Osteoblast (primary cell): ENCODE measurements at regions not wholly inside any gene's neighbourhood (a gene's known extent, or its start where the extent isn't known, plus 50 kb on each side); places are given as distances from the start of the nearest gene placed in this dataset.

Source experiments
- DNase-seq: peaks from one replicate; pipeline ENCODE4 v3.0.0; 2011; ENCODE audit warnings: low spot score, mixed read lengths; ENCODE audit not compliant: insufficient read length; ENCODE audit errors: missing footprints
- H2AFZ ChIP-seq: 2 replicates; pipeline ENCODE4 v1.6.0; 2011; ENCODE audit warnings: mild to moderate bottlenecking, low read length
- H3K27ac ChIP-seq: 2 replicates; pipeline ENCODE4 v1.5.1; 2011; ENCODE audit warnings: mild to moderate bottlenecking, low read depth, low read length, moderate library complexity
- H3K27me3 ChIP-seq: 2 replicates; pipeline ENCODE4 v1.6.0; 2012; ENCODE audit warnings: mild to moderate bottlenecking, control low read depth, inconsistent platforms, low read length, moderate library complexity; ENCODE audit not compliant: insufficient read depth
- H3K36me3 ChIP-seq: 2 replicates; pipeline ENCODE4 v1.5.1; 2011; ENCODE audit warnings: mild to moderate bottlenecking, low read length, control low read depth, moderate library complexity; ENCODE audit not compliant: insufficient read depth
- H3K4me1 ChIP-seq: 2 replicates; pipeline ENCODE4 v1.5.1; 2011; ENCODE audit warnings: mild to moderate bottlenecking, low read length, control low read depth, moderate library complexity; ENCODE audit not compliant: insufficient read depth
- H3K4me2 ChIP-seq: 2 replicates; pipeline ENCODE4 v1.6.0; 2011; ENCODE audit warnings: mild to moderate bottlenecking, low read length; ENCODE audit not compliant: insufficient read depth
- H3K4me3 ChIP-seq: fragments of 200-600 bp; sonication (generic); 3 replicates; pipeline ENCODE4 v1.5.1; 2012; ENCODE audit warnings: mild to moderate bottlenecking, low read length, inconsistent platforms; ENCODE audit not compliant: insufficient read depth
- H3K79me2 ChIP-seq: 2 replicates; pipeline ENCODE4 v1.6.0; 2012; ENCODE audit warnings: mild to moderate bottlenecking, low read length, control low read depth, inconsistent platforms; ENCODE audit not compliant: insufficient read depth
- H3K9me3 ChIP-seq: 2 replicates; pipeline ENCODE4 v1.5.1; 2011; ENCODE audit warnings: low read depth, low read length, control low read depth
- H4K20me1 ChIP-seq: 2 replicates; pipeline ENCODE4 v1.6.0; 2012; ENCODE audit warnings: mild to moderate bottlenecking, low read length, control low read depth; ENCODE audit not compliant: insufficient read depth
- TF ChIP-seq, protein P1 (sequence below): IDR thresholded peaks from 2 replicates; pipeline ENCODE4 v1.5.1; 2011; ENCODE audit warnings: mild to moderate bottlenecking, low read depth, low read length, moderate library complexity; ENCODE audit errors: extremely low read depth

DNA sequence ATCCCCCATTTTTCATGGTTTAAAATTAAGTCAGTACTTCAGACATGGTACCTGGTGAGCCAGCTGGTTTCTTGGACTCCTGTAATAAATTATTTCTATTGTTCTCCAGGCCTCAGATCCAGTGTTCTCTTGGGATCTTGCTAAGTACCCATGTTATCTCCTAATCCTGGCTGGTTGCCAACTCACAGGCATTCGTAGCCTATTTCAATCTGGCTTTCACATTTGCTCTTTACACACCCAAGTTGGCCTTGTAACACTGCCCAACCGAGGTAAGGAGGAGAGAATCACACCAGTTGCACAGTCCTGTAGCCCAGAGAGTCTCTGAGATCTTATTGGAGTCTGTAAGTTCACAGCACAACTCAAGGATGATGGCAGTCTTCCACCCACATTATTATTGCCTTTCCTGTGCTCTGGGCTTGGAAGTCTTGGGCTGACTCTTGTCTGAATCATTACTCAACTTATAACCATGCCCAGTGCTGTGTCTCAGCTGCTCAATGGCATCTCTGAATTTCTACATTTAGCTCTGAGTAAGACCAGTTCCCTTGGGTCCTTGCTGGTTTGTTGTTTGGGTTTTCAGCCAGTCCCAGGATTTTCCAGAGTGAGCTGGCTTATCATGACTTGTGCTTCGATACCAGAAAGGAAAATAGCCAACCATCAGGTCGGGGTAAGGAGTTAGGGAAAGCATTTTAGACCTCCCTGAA lies 76.6 kb upstream of the KLF12 start:
- H3K9me3 ChIP-seq: no peaks in the 10 kb centered on the region
- H3K36me3 ChIP-seq: no peaks in the 10 kb centered on the region
- no peaks in the 10 kb centered on the region for H4K20me1 ChIP-seq
- H3K4me1 ChIP-seq: peaks cover 46% of the 10 kb centered on the region
- TF ChIP-seq, protein P1, sequence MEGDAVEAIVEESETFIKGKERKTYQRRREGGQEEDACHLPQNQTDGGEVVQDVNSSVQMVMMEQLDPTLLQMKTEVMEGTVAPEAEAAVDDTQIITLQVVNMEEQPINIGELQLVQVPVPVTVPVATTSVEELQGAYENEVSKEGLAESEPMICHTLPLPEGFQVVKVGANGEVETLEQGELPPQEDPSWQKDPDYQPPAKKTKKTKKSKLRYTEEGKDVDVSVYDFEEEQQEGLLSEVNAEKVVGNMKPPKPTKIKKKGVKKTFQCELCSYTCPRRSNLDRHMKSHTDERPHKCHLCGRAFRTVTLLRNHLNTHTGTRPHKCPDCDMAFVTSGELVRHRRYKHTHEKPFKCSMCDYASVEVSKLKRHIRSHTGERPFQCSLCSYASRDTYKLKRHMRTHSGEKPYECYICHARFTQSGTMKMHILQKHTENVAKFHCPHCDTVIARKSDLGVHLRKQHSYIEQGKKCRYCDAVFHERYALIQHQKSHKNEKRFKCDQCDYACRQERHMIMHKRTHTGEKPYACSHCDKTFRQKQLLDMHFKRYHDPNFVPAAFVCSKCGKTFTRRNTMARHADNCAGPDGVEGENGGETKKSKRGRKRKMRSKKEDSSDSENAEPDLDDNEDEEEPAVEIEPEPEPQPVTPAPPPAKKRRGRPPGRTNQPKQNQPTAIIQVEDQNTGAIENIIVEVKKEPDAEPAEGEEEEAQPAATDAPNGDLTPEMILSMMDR: no peak
- peak overlapping the region; percentile 100 for H3K27ac ChIP-seq
- H2AFZ ChIP-seq: peak overlapping the region; percentile 49
- peak overlapping the region; percentile 73 for H3K4me2 ChIP-seq
- H3K27me3 ChIP-seq: no peaks in the 10 kb centered on the region
- no peaks in the 10 kb centered on the region for H3K79me2 ChIP-seq
- H3K4me3 ChIP-seq: peak overlapping the region; percentile 12
- DNase-seq: peak; percentile 87

DNA sequence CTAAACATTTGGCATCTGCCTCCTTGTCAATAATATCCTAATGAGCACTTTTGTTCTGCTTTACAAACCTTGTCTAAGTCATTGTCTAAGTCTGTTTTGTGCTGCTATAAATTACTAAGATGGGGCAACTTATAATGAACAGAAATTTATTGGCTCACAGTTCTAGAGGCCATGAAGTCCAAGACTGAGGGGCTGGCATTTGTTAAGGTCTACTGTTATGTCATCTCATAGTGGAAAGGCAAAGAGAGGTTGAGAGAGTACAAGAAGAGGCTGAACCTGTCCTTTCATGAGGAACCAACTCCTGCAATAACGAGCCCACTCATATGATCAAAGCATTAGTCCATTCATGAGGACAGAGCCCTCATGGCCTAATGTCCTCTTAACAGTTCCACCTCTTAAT lies 72.7 kb upstream of the KLF12 start:
- Histone ChIP-seq H3K27ac (peak overlapping the region; percentile 100), H3K27me3 (no peaks in the 10 kb centered on the region), H3K4me3 (no peak overlapping the region), H3K4me1 (peaks cover 82% of the 10 kb centered on the region), H3K79me2 (no peaks in the 10 kb centered on the region), H3K9me3 (no peaks in the 10 kb centered on the region), H4K20me1 (no peaks in the 10 kb centered on the region), H2AFZ (no peak overlapping the region), H3K4me2 (peak overlapping the region; percentile 9), H3K36me3 (no peaks in the 10 kb centered on the region)
- no peak for DNase-seq
- TF ChIP-seq, protein P1: no peak

DNA sequence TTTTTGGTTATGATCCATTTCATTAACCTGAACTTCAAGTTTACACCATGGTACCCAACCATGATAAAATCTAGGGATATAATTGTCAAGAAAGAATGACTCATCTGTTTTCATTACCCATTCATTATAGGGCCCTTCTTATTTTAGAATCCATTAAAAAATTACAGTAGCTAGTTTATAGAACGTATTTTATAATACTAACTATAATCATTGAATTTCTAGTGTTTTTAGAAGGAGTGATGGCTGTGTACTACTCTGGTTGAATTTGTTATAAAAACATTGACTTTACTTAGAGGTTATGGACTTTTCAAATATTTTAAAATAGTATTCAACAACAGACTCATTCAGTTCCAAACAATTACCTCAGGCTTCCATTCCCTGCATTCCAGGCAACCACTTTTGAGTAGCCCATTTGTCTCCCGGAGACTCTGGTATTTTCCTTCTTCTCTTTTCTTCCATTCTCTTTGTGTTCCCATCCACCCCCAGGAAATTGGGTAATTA lies 71.9 kb upstream of the KLF12 start:
- H3K4me3 ChIP-seq: no peak overlapping the region
- H3K4me2 ChIP-seq: peak overlapping the region; percentile 64
- H3K9me3 ChIP-seq: no peaks in the 10 kb centered on the region
- no peaks in the 10 kb centered on the region for H4K20me1 ChIP-seq
- no peak for DNase-seq
- H3K27me3 ChIP-seq: no peaks in the 10 kb centered on the region
- no peaks in the 10 kb centered on the region for H3K79me2 ChIP-seq
- TF ChIP-seq, protein P1: no peak
- H3K27ac ChIP-seq: peak overlapping the region; percentile 100
- no peak overlapping the region for H2AFZ ChIP-seq
- peaks cover 78% of the 10 kb centered on the region for H3K4me1 ChIP-seq
- no peaks in the 10 kb centered on the region for H3K36me3 ChIP-seq

DNA sequence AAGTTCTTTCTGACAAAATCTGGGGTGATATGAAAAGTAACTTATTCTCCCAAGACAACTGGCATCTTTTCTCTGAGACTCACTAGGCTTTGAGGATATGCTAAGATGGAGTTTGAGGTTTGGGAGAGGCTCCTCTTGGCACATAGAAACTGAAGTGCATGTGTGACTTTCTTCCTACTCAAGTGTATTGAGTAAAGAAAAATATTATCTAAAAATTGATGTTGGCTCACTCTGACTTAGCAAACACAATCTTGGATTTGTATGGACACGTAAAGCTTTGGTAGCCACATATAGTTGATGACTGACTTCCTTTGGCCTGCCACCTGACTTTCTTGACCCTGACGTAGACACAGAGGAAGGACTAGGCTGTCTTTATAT lies 71.1 kb upstream of the KLF12 start:
- Histone ChIP-seq H3K27ac (peak overlapping the region; percentile 100), H2AFZ (no peak overlapping the region), H3K4me2 (peak overlapping the region; percentile 64), H3K27me3 (no peaks in the 10 kb centered on the region), H3K79me2 (no peaks in the 10 kb centered on the region), H3K4me1 (peaks cover 75% of the 10 kb centered on the region), H3K4me3 (peak overlapping the region; percentile 12), H3K36me3 (no peaks in the 10 kb centered on the region), H3K9me3 (no peaks in the 10 kb centered on the region), H4K20me1 (no peaks in the 10 kb centered on the region)
- DNase-seq: no peak
- TF ChIP-seq, protein P1: no peak
